ENCODE measurements at regions not wholly inside any gene's neighbourhood (a gene's known extent, or its start where the extent isn't known, plus 50 kb on each side); places are given as distances from the start of the nearest gene placed in this dataset.

GRCh38 chrX:51144828-51145442 lies 187.7 kb upstream of the NUDT10 start:
- BruUV-seq (replicated peaks): no TSS peak
- TF ChIP-seq RAD21 (CRISPR knock-in tag; conservative IDR thresholded peaks at IDR 0.05 in 1 of 2, IDR thresholded peaks at IDR 0.05 in 1 of 2): peak in 1 of 2 experiments; percentile 43; a peak in 2 of 4 replicates
- peak; percentile 64 to 76 (median 67) for TF ChIP-seq CTCF (IDR thresholded peaks at IDR 0.05 in 2 of 3, conservative IDR thresholded peaks at IDR 0.05 in 1 of 3; ENCODE audit: insufficient read depth in 2 of 3, low read depth in 1 of 3, low read length in 3 of 3)
- no peak for TF ChIP-seq ZNF133 (CRISPR knock-in tag; IDR thresholded peaks at IDR 0.05)
- TF ChIP-seq ETS2 (tag; IDR thresholded peaks at IDR 0.05; ENCODE audit: borderline replicate concordance, poor library complexity, severe bottlenecking): no peak
- TF ChIP-seq ZBTB9 (CRISPR knock-in tag; IDR thresholded peaks at IDR 0.05): no peak
- TF ChIP-seq THAP7 (CRISPR knock-in tag; IDR thresholded peaks at IDR 0.05): no peak

More at GRCh38 chrX:51144828-51145442, 187.7 kb upstream of the NUDT10 start:
- 0% methylated on average over 3 of the region's 3 CpGs for WGBS (ENCODE audit: insufficient coverage, low coverage, missing lambda C conversion rate)
- ATAC-seq (peak; percentile 90), DNase-seq (ENCODE audit: extremely low read depth in 1 of 4, low spot score in 3 of 4) (peak; percentile 32 to 48 (median 41)), FAIRE-seq (peak; percentile 54)
- Histone ChIP-seq H3K4me3 (no peak overlapping the region), H4K20me1 (replicated peaks; ENCODE audit: control insufficient read depth, insufficient read depth, low read length) (no peaks in the 10 kb centered on the region), H3K27ac (ENCODE audit: extremely low read depth, low read depth, low read length) (no peak overlapping the region), H3K79me2 (ENCODE audit: control insufficient read depth, insufficient read depth, low read length) (no peaks in the 10 kb centered on the region), H3K36me3 (ENCODE audit: control insufficient read depth, insufficient read depth, low read length) (no peaks in the 10 kb centered on the region), H2AFZ (ENCODE audit: low read depth, low read length) (no peak overlapping the region), H3K9me1 (ENCODE audit: control insufficient read depth, insufficient read depth, low read length) (no peaks in the 10 kb centered on the region), H3K27me3 (ENCODE audit: control insufficient read depth in 2 of 2, insufficient read depth in 2 of 2, low read length in 2 of 2) (no peaks in the 10 kb centered on the region), H3K4me2 (ENCODE audit: insufficient read depth, low read length) (no peak overlapping the region), H3K9ac (ENCODE audit: insufficient read depth in 1 of 2, low read depth in 2 of 2, low read length in 2 of 2) (no peak overlapping the region), H3K4me1 (replicated peaks in 1 of 2; ENCODE audit: control insufficient read depth in 2 of 2, insufficient read depth in 2 of 2, low read length in 2 of 2) (no peaks in the 10 kb centered on the region), H3K9me3 (replicated peaks; ENCODE audit: control insufficient read depth, insufficient read depth, low read depth, low read length) (no peaks in the 10 kb centered on the region)
- intact Hi-C loops (cut with micrococcal nuclease): loop anchor here (5.0 to 10.0 kb wide), 2 partner anchors 280 to 312 kb away; no protein-coding TSS in a partner anchor
- ChIA-PET POLR2A (no interaction called here), CTCF (ENCODE audit: low intra/inter-chr PET ratio) (interaction anchor here (0.8 kb wide), 1 partner anchor 312 kb away, joined by 3 read pairs; no protein-coding TSS in a partner anchor)
- in situ Hi-C loops (cut with MboI): no loop called here
